Esophagus muscularis mucosa (tissue), 4 donors: ENCODE measurements at regions not wholly inside any gene's neighbourhood (a gene's known extent, or its start where the extent isn't known, plus 50 kb on each side); places are given as distances from the start of the nearest gene placed in this dataset.

Experiments used
- DNase-seq: peaks from one replicate; pipeline ENCODE4 v3.0.0-alpha.2; 2017; ENCODE audit errors: extremely low spot score
- H3K27ac ChIP-seq, 4 donors: fragments of 200-600 bp; sonication (generic); replicated peaks in 1 of 4; 1 replicate in 3 of 4; 2 replicates in 1 of 4; pipeline ENCODE4 v1.5.1; 2016 to 2019; ENCODE audit warnings: mild to moderate bottlenecking in 1 of 4
- H3K27me3 ChIP-seq, 4 donors: fragments of 200-600 bp; sonication (generic); one replicate each; pipeline versions ENCODE4 v1.5.1 to v1.6.0; 2016 to 2019
- H3K36me3 ChIP-seq, 4 donors: fragments of 200-600 bp; sonication (generic); one replicate each; pipeline ENCODE4 v1.5.1; 2016 to 2019
- H3K4me1 ChIP-seq, 4 donors: fragments of 200-600 bp; sonication (generic); one replicate each; pipeline ENCODE4 v1.5.1; 2016 to 2019
- H3K4me3 ChIP-seq, 4 donors: fragments of 200-600 bp; sonication (generic); 1 replicate in 2 of 4; 2 replicates in 2 of 4; pipeline ENCODE4 v1.5.1; 2016 to 2019; ENCODE audit warnings: mild to moderate bottlenecking in 4 of 4, moderate library complexity in 1 of 4
- H3K9me3 ChIP-seq, 4 donors: fragments of 200-600 bp; sonication (generic); 1 replicate in 3 of 4; 2 replicates in 1 of 4; pipeline ENCODE4 v1.5.1; 2016 to 2019
- EP300 ChIP-seq: sonication (generic); formaldehyde crosslinking; IDR thresholded peaks from one replicate; pipeline ENCODE4 v1.6.1; 2017; ENCODE audit warnings: antibody characterized with exemption
- POLR2A ChIP-seq: fragments of 450-650 bp; IDR thresholded peaks from one replicate; pipeline ENCODE4 v1.6.1; 2017; ENCODE audit warnings: antibody characterized with exemption, moderate library complexity, mild to moderate bottlenecking, low read depth
- POLR2AphosphoS5 ChIP-seq, 2 donors: sonication (generic); formaldehyde crosslinking; IDR thresholded peaks; one replicate each; pipeline ENCODE4 v1.6.1; 2017; ENCODE audit warnings: antibody characterized with exemption in 2 of 2
- WGBS: methylation state at CpG from one replicate; pipeline ENCODE4 v1.1.5; 2018; 5-methylcytosine and 5-hydroxymethylcytosine counted together
- intact Hi-C: fragments of 100-400 bp; cut with DNase I; formaldehyde crosslinking; loops from one replicate; pipeline ENCODE4 v1.15.1; 2023
- TF ChIP-seq, protein P1 (sequence below), 3 experiments: fragments of 200-600 bp in 2 of 3; fragments of 450-650 bp in 1 of 3; sonication (generic) in 2 of 3; IDR thresholded peaks; one replicate each; pipeline ENCODE4 v1.5.1; 2017 to 2019; ENCODE audit warnings: antibody characterized with exemption in 3 of 3, mild to moderate bottlenecking in 2 of 3, moderate library complexity in 1 of 3

DNA sequence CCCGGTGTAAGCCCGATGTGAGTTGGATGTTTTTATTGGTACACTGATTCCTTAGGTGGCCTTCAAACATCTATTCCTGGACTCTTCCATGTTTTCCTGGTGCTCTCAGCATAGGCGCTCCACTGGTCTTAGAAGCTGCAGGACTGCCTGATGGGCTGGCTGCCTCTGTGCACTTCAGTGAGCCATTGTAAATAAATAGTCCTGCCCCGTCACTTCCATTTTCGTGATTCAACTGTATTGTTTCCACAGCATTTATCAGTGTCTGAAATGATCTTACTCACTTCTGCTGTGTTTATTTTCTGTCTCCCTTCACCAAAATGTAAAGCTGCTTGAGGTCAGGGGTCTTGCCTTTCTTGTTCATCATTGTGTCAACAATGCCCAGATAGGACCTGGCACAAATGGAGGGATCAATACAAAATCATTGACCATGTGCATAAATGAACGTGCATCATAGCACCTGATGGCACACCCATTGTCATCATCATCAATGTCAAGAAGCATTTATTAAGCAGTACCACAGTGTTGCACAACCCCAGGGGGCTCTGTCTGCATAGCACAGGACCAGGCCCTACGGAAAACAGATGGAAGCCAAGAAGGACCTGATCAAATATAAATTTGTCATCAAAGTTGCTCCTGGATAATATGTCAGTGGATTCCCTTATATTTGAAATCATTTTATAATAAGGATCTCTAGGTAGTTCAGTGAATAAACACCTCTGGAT, 66.6 kb upstream of the CPHXL start:
- DNase-seq = no peak
- no peaks in the 10 kb centered on the region for H3K36me3 ChIP-seq
- no peak overlapping the region for H3K27ac ChIP-seq
- peaks cover 0 to 4% (median 0%) of the 10 kb centered on the region in 4 donors for H3K27me3 ChIP-seq
- no peak for TF ChIP-seq POLR2AphosphoS5 (IDR thresholded peaks at IDR 0.05)
- TF ChIP-seq, protein P1, sequence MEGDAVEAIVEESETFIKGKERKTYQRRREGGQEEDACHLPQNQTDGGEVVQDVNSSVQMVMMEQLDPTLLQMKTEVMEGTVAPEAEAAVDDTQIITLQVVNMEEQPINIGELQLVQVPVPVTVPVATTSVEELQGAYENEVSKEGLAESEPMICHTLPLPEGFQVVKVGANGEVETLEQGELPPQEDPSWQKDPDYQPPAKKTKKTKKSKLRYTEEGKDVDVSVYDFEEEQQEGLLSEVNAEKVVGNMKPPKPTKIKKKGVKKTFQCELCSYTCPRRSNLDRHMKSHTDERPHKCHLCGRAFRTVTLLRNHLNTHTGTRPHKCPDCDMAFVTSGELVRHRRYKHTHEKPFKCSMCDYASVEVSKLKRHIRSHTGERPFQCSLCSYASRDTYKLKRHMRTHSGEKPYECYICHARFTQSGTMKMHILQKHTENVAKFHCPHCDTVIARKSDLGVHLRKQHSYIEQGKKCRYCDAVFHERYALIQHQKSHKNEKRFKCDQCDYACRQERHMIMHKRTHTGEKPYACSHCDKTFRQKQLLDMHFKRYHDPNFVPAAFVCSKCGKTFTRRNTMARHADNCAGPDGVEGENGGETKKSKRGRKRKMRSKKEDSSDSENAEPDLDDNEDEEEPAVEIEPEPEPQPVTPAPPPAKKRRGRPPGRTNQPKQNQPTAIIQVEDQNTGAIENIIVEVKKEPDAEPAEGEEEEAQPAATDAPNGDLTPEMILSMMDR (IDR thresholded peaks at IDR 0.05) = no peak
- TF ChIP-seq POLR2A = no peak
- no peak for TF ChIP-seq EP300
- no peak overlapping the region for H3K4me3 ChIP-seq
- no peaks in the 10 kb centered on the region for H3K4me1 ChIP-seq
- WGBS = 66% methylated on average over 7 of the region's 7 CpGs
- intact Hi-C loops = loop anchor here (5.0 kb wide), 1 partner anchor 859 kb away; no protein-coding TSS in a partner anchor
- no peaks in the 10 kb centered on the region for H3K9me3 ChIP-seq

GRCh38 chr16:75793641-75794040, 67.4 kb upstream of the CPHXL start:
- H3K9me3 ChIP-seq = no peaks in the 10 kb centered on the region
- 56% methylated on average over 4 of the region's 4 CpGs for WGBS
- no peak for DNase-seq
- H3K4me3 ChIP-seq = no peak overlapping the region
- no peak overlapping the region for H3K27ac ChIP-seq
- H3K4me1 ChIP-seq = no peaks in the 10 kb centered on the region
- no peaks in the 10 kb centered on the region for H3K36me3 ChIP-seq
- peaks cover 0 to 4% (median 0%) of the 10 kb centered on the region in 4 donors for H3K27me3 ChIP-seq
- intact Hi-C loops = loop anchor here (5.0 kb wide), 1 partner anchor 859 kb away; no protein-coding TSS in a partner anchor
- TF ChIP-seq POLR2A (no peak), POLR2AphosphoS5 (IDR thresholded peaks at IDR 0.05) (no peak), EP300 (no peak)
- TF ChIP-seq, protein P1 (IDR thresholded peaks at IDR 0.05) = no peak

GRCh38 chr16:75794426-75794825, 68.1 kb upstream of the CPHXL start:
- Histone ChIP-seq H3K36me3 (no peaks in the 10 kb centered on the region), H3K27ac (no peak overlapping the region), H3K27me3 (peaks cover 0 to 4% (median 0%) of the 10 kb centered on the region in 4 donors), H3K9me3 (no peaks in the 10 kb centered on the region), H3K4me1 (no peaks in the 10 kb centered on the region), H3K4me3 (no peak overlapping the region)
- DNase-seq = no peak
- intact Hi-C loops = loop anchor here (5.0 kb wide), 1 partner anchor 858 kb away; no protein-coding TSS in a partner anchor
- TF ChIP-seq EP300 (no peak), POLR2AphosphoS5 (IDR thresholded peaks at IDR 0.05) (no peak), POLR2A (no peak)
- TF ChIP-seq, protein P1 (IDR thresholded peaks at IDR 0.05) = no peak
- 61% methylated on average over 4 of the region's 4 CpGs for WGBS

DNA sequence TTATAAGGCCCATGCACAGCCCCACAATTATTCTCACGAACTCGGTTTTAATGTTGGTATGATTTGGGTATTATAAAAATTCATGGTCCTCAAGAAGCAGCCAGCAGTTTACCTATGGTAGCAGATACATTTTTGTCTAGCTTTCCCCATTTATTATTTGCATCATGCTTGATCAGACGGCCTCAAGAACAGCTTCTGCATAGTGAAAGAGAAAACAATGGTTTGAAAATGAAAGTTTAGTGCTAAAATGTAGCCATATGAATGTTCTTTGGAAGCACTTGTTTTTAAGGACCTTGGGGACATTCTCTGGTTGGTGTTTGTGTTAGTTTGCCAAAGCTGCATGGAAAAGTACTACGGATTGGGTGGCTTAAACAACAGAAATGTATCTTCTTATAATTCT, 72.4 kb upstream of the CPHXL start:
- TF ChIP-seq POLR2AphosphoS5 (IDR thresholded peaks at IDR 0.05) = no peak
- TF ChIP-seq EP300 = no peak
- TF ChIP-seq POLR2A = no peak
- TF ChIP-seq, protein P1 (IDR thresholded peaks at IDR 0.05) = no peak
- no peaks in the 10 kb centered on the region for H3K27me3 ChIP-seq
- intact Hi-C loops = no loop called here
- DNase-seq = no peak
- no peak overlapping the region for H3K4me3 ChIP-seq
- no peaks in the 10 kb centered on the region for H3K4me1 ChIP-seq
- 77% methylated on average over 4 of the region's 4 CpGs for WGBS
- H3K27ac ChIP-seq = no peak overlapping the region
- no peaks in the 10 kb centered on the region for H3K9me3 ChIP-seq
- no peaks in the 10 kb centered on the region for H3K36me3 ChIP-seq
